ENCODE measurements at regions not wholly inside any gene's neighbourhood (a gene's known extent, or its start where the extent isn't known, plus 50 kb on each side); places are given as distances from the start of the nearest gene placed in this dataset.
"Not testable (repeated sequence)": the region's sequence is repeated elsewhere in the genome, so short reads cannot be mapped to it uniquely, and the experiment has no call there.

DNA sequence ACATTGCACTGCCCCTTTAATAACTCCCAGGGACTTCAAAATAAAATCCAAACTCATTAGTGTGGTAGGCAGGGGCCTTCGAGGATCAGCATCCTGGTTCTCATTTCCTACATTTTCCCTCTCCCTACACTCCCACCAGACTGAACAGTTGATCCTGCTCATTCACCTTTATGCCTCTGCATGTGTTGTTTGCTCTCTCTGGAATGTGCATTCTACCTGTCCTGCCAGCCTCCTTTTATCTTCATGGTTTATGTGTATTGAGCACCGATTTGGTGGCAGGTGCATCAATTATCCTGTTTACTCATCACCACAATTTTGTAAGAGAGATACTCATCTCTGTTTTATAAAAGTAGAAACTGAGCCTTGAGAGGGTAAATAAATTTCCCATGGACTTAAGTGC, 125.0 kb downstream of the ADSS2 start:
- FAIRE-seq = no peak

DNA sequence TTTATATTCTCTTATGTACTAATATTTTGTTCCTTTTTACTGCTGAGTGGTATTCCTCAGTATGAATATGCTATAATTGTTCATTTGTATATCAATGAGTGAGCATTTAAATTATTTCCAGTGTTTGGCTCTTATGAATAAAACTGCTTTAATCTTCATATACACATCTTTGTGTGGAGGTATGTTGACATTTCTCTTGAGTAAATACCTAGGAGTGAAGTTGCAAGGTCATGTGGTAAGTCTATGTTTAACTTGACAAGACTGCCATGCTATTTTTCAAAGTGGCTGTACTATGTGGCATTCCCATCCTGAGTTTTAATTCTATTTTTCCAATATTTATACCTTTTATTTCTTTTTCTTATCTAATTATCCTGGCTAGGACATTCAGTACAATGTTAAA, 124.2 kb downstream of the ADSS2 start:
- no peak for FAIRE-seq

DNA sequence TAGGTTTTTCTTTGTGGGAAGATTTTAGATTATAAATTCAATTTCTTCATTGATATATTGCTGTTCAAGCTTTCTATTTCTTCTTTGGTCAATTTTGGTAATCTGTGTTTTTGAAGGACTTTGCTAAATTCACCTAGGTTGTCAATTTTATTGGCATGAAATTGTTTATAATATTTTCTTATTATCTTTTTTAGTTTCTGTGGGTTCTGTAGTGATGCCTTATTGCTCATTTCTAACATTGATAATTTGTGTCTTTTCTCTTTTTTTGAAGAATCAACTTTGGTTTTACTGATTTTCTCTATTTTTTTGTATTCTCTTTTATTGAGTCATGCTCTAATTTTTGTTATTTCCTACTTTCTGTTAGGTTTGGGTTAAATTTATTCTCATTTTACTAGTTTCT, 123.2 kb downstream of the ADSS2 start:
- no peak for FAIRE-seq

DNA sequence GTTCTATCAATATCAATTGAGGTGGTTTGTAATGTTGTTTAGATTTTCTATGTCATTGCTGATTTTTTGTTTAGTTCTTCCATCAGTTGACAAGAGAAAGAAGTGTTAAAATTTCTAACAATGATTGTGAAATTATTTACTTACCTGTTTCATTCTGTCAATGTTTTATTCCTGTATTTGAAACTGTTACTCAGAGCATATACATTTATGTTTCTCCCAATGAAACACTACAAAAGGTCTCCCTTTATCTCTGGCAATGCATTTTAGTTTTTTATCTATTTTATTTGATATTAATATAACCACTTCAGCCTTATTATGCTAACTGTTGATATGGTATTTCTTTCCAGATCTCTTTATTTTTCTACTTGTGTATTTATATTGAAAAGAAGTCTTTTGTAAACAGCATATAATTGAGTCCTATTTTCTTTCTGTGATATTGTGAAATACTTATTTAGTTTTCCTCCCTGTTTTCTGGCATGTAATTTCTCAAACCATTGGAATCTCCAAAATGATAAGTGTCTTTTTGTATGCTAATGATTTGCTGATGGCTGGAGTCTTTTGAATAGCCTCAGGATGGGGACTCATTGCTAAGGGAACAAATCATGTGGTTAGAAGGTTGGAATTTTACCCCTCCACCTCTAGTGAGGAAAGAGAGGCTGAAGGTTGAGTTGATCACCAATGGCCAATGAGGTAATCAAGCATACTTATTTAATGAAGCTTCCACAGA, 122.0 kb downstream of the ADSS2 start:
- no peak for FAIRE-seq

DNA sequence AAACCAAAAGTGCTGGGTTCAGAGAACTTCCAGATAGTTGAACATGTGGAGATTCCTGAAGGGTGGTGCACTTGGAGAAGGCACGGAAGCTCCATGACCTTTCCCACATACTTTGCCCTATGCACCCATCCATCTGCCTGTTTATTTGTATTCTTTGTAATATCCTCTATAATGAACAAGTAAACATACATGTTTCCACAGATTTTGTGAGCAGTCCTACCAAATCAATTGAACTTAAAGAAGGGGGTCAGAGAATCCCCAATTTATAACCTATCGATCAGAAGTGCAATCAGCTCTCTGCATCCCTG, 121.4 kb downstream of the ADSS2 start:
- FAIRE-seq = no peak

- not testable (repeated sequence) for FAIRE-seq
Observed at GRCh38 chr1:244332761-244333160, 118.9 kb downstream of the ADSS2 start.

DNA sequence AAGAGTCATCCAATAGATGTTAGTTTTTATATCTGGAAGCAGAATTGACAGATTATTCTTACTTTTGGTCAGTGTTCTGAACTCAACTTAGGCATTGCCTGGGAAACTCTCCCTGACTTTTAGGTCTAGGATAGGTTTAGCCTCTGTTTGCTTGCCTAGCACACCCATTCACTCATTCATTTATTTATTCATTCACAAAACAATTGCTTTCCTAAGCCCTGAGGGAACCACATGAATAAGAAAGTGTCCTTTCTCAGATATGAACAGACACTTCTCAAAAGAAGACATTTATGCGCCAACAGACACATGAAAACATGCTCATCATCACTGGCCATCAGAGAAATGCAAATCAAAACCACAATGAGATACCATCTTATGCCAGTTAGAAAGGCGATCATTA, 117.4 kb downstream of the ADSS2 start:
- not testable (repeated sequence) for FAIRE-seq

DNA sequence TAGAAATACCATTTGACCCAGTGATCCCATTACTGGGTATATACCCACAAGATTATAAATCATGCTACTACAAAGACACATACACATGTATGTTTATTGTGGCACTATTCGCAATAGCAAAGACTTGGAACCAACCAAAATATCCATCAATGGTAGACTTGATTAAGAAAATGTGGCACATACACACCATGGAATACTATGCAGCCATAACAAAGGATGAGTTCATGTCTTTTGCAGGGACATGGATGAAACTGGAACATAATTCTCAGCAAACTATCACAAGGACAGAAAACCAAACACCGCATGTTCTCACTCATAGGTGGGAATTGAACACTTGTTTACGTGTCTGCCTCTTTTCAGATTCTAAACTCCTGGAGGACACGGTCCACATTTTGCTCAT, 116.9 kb downstream of the ADSS2 start:
- not testable (repeated sequence) for FAIRE-seq

- FAIRE-seq = no peak
Observed at GRCh38 chr1:244335456-244335855, 116.3 kb downstream of the ADSS2 start.

- no peak for FAIRE-seq
Observed at GRCh38 chr1:244336232-244336899, 115.3 kb downstream of the ADSS2 start.

DNA sequence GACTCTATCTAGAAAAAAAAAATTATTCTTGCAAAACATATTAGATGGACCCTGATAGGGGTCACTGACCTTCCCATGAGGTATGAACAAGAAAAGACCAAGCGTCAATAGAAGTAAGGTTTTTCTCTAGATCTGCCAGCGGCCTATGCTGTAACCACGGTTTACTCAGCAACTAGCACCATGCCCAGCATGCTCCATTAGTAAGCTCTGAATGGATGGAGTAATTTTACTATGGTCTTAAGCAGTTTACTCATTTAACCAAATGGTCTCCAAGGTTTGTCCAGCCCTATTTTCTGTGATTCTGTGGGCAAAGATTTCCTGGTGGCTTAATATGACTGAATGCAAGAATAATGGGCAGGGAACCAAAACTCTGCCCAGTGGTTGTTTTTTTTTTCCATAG, 113.9 kb downstream of the ADSS2 start:
- no peak for FAIRE-seq

DNA sequence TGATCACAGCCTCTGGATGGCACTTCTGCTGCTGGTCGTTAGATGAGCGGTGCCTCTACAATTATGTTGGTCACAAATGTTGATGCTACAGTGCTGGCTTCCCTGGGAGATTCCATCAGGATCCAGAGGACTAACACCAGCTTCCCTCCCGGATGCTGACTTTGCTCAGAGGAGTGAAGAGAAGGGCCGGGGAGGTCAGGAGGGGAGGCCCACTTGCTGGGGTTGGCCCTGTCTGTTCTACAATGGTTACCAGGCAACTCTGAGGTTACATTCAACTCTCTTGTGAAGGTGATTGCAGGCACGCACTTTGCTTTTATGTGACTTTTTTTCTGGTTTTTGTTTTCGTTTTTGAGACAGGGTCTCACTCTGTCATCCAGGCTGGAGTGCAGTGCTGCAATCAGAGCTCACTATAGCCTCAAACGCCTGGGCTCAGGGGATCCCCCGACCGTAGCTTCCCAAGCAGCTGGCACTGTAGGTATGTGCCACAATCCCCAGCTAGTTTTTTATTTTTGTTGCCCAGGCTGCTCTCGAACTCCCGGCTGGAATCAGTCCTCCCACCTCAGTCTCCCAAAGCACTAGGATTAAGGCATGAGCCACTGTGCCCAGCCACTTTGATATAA, 112.5 kb downstream of the ADSS2 start:
- no peak for FAIRE-seq

DNA sequence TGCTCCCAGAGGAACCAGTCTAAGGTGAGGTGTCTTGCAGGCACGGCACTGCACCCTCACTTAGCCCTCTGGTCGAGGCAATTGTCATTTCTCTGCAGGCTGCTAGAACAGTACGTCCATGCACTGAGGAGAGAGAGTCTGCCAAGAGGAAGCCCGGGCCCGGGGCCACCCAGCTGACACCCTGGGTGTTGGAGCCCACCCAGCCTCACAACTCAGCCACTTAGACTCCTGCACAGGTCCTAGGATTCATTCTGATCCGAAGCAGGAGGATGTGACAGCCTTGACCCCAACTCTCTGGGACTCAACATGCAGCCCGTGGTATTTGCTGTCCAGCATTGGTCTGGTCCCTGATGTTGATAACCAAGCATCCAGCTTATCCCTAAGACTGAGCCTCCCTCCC, 111.9 kb downstream of the ADSS2 start:
- FAIRE-seq = no peak

DNA sequence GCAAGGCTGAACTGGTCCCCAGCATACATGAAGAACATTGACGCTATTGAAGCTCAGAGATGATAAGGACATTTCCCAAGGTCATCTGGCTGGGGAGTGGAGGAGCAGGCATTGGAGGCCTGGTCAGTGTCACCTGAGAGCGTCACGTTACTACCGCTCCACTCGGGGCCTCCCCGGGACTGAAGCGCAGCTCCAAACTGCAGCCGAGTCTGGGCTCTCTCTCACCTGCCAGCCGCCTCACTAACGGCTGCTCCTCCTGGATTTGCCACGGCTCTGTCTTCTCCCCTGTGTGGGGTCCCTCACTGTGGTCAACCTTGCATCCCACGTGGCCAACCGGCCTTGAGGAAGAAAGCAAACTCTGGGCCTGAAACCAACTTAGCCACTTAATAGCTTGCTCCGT, 111.3 kb downstream of the ADSS2 start:
- no peak for FAIRE-seq

- no peak for FAIRE-seq
Observed at GRCh38 chr1:244341455-244342450, 110.0 kb downstream of the ADSS2 start.

DNA sequence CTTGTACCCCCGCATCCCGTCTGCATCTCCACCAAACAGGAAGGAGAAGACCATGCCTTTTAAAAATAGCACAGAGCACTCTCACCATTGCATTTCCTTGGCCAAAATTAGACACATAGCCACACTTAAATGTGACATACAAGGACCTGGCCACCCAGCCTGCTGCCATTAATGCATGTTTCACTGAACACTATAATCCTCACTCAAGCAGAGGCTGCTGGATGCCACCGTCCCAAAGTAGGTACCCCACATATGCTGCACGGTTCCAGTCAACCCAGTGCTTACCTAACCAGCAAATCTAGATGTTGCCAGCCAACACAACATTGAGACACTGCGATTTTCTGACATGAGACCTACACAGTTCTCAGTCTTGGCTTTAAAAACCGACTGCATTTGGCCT, 107.7 kb downstream of the ADSS2 start:
- FAIRE-seq = no peak

GRCh38 chr1:244346972-244347618, 104.6 kb downstream of the ADSS2 start:
- no peak for FAIRE-seq

DNA sequence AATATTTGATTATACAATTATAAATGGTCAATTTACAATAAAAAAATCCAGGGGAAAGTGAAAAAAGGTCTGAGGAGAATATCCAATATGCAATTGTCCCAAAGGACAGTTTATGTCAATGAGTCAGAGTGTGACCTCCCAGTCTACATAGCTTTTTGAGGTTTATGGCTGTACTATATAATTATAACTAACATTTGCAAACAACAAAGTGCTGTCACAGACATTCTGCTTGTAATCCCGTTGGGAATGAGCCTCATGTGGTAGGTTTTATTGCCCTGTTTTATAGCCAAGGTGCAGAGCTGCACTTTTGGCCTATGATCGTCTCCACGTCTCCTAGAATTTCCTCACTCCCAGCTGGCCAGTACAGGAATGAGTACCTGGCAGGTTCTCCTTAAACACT, 103.8 kb downstream of the ADSS2 start:
- no peak for FAIRE-seq

GRCh38 chr1:244349103-244349531, 102.6 kb downstream of the ADSS2 start:
- FAIRE-seq = no peak

GRCh38 chr1:244349581-244350001, 102.1 kb downstream of the ADSS2 start:
- FAIRE-seq = no peak

DNA sequence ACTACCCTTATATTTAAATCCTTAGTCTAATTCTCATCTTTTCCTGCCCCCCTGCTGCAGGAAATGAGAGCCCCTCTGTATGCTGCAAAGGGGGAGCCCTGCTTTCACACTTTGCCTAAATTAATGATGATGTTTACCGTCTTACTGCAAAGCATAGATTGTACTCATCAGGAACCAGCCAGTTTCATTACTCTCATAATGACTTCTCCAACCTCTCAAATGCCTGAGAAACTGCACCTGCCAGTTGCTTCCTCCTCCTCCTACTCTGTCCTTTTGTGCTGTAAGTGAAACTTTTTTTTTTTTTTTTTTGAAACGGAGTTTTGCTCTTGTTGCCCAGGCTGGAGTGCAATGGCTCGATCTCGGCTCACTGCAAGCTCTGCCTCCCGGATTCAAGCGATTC, 101.7 kb downstream of the ADSS2 start:
- no peak for FAIRE-seq

- FAIRE-seq = no peak
Observed at GRCh38 chr1:244352156-244352830, 99.4 kb downstream of the ADSS2 start.
